ENCODE measurements at regions not wholly inside any gene's neighbourhood (a gene's known extent, or its start where the extent isn't known, plus 50 kb on each side); places are given as distances from the start of the nearest gene placed in this dataset.

- TF ChIP-seq CTCF (IDR thresholded peaks at IDR 0.05 in 8 of 11, conservative IDR thresholded peaks at IDR 0.05 in 3 of 11): no peak
- TF ChIP-seq POLR2A (IDR thresholded peaks at IDR 0.05): no peak
Measured at GRCh38 chr3:18623220-18623619, 198.1 kb upstream of the SATB1 start.

Data from spleen (tissue), 7 donors.